ENCODE measurements at regions not wholly inside any gene's neighbourhood (a gene's known extent, or its start where the extent isn't known, plus 50 kb on each side); places are given as distances from the start of the nearest gene placed in this dataset.

GRCh38 chr2:56117764-56118163 is 66.0 kb upstream of the CCDC85A start:
- Histone ChIP-seq H3K9me3 (no peaks in the 10 kb centered on the region), H3K27me3 (replicated peaks; ENCODE audit: control insufficient read depth, insufficient read depth, low read length) (no peaks in the 10 kb centered on the region), H3K4me3 (ENCODE audit: low read depth, low read length) (no peak overlapping the region), H3K36me3 (ENCODE audit: control insufficient read depth, insufficient read depth, low read length) (no peaks in the 10 kb centered on the region), H3K4me1 (no peaks in the 10 kb centered on the region)
- Mint-ChIP-seq H3K27ac (ENCODE audit: unreplicated experiment) (no peak overlapping the region), H3K36me3 (ENCODE audit: insufficient read depth, unreplicated experiment) (no peaks in the 10 kb centered on the region), H3K4me1 (ENCODE audit: low read depth, unreplicated experiment) (no peaks in the 10 kb centered on the region), H3K9me3 (ENCODE audit: unreplicated experiment) (no peaks in the 10 kb centered on the region), H3K4me3 (ENCODE audit: unreplicated experiment) (no peak overlapping the region), H3K27me3 (ENCODE audit: insufficient read depth, unreplicated experiment) (no peaks in the 10 kb centered on the region)
- ChIA-PET POLR2A (no interaction called here), CTCF (interaction anchor here (1.0 kb wide), 1 partner anchor 40 kb away, joined by 3 read pairs; no protein-coding TSS in a partner anchor)
- no peak for DNase-seq
- BruUV-seq (replicated peaks): no TSS peak
- intact Hi-C loops (cut with micrococcal nuclease; ENCODE audit: unreplicated experiment): no loop called here
- TF ChIP-seq CTCF (IDR thresholded peaks at IDR 0.05; ENCODE audit: insufficient read depth in 1 of 2, low read depth in 1 of 2, low read length in 1 of 2, severe bottlenecking in 1 of 2, unreplicated experiment in 1 of 2): no peak

GRCh38 chr2:56118474-56118873 is 65.3 kb upstream of the CCDC85A start:
- no peaks in the 10 kb centered on the region for H3K27me3 Mint-ChIP-seq (ENCODE audit: insufficient read depth, unreplicated experiment)
- H3K4me3 Mint-ChIP-seq (ENCODE audit: unreplicated experiment): no peak overlapping the region
- no peaks in the 10 kb centered on the region for H3K4me1 Mint-ChIP-seq (ENCODE audit: low read depth, unreplicated experiment)
- BruUV-seq (replicated peaks): no TSS peak
- H3K4me3 ChIP-seq (ENCODE audit: low read depth, low read length): no peak overlapping the region
- H3K27ac Mint-ChIP-seq (ENCODE audit: unreplicated experiment): no peak overlapping the region
- no peaks in the 10 kb centered on the region for H3K9me3 Mint-ChIP-seq (ENCODE audit: unreplicated experiment)
- intact Hi-C loops (cut with micrococcal nuclease; ENCODE audit: unreplicated experiment): no loop called here
- H3K4me1 ChIP-seq: no peaks in the 10 kb centered on the region
- CTCF ChIA-PET: no interaction called here
- no peak for DNase-seq
- H3K36me3 ChIP-seq (ENCODE audit: control insufficient read depth, insufficient read depth, low read length): no peaks in the 10 kb centered on the region
- no peaks in the 10 kb centered on the region for H3K36me3 Mint-ChIP-seq (ENCODE audit: insufficient read depth, unreplicated experiment)
- no peaks in the 10 kb centered on the region for H3K9me3 ChIP-seq
- POLR2A ChIA-PET: no interaction called here
- TF ChIP-seq CTCF (IDR thresholded peaks at IDR 0.05; ENCODE audit: insufficient read depth in 1 of 2, low read depth in 1 of 2, low read length in 1 of 2, severe bottlenecking in 1 of 2, unreplicated experiment in 1 of 2): no peak
- H3K27me3 ChIP-seq (replicated peaks; ENCODE audit: control insufficient read depth, insufficient read depth, low read length): no peaks in the 10 kb centered on the region

DNA sequence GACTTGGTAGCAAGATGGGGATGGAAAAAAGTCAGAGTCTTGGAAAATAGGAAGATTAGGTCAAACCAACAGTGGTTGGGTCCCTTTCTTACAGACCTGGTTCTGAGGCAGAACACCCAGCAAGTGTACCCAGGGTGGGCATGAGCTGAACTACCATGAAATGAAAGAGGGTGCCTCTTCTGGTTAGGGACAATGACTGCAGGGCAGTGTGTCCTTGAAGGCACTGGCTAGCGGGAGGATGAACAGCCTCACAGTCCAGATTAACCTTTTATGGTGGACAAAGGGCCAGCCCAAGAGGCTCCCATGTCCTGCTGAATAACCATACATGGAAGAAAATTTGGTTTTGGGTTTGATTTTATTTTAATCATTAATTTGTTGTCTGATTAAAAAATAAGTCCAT is 61.8 kb upstream of the CCDC85A start:
- Mint-ChIP-seq H3K27ac (ENCODE audit: unreplicated experiment) (no peak overlapping the region), H3K4me1 (ENCODE audit: low read depth, unreplicated experiment) (no peaks in the 10 kb centered on the region), H3K36me3 (ENCODE audit: insufficient read depth, unreplicated experiment) (no peaks in the 10 kb centered on the region), H3K4me3 (ENCODE audit: unreplicated experiment) (no peak overlapping the region), H3K27me3 (ENCODE audit: insufficient read depth, unreplicated experiment) (peaks cover 2% of the 10 kb centered on the region), H3K9me3 (ENCODE audit: unreplicated experiment) (no peaks in the 10 kb centered on the region)
- Histone ChIP-seq H3K4me1 (no peaks in the 10 kb centered on the region), H3K27me3 (replicated peaks; ENCODE audit: control insufficient read depth, insufficient read depth, low read length) (no peaks in the 10 kb centered on the region), H3K4me3 (ENCODE audit: low read depth, low read length) (no peak overlapping the region), H3K9me3 (no peaks in the 10 kb centered on the region), H3K36me3 (ENCODE audit: control insufficient read depth, insufficient read depth, low read length) (no peaks in the 10 kb centered on the region)
- CTCF ChIA-PET: interaction anchor here (1.0 kb wide), 1 partner anchor 45 kb away, joined by 4 read pairs; no protein-coding TSS in a partner anchor
- no TSS peak for BruUV-seq (replicated peaks)
- TF ChIP-seq CTCF (IDR thresholded peaks at IDR 0.05; ENCODE audit: insufficient read depth in 1 of 2, low read depth in 1 of 2, low read length in 1 of 2, severe bottlenecking in 1 of 2, unreplicated experiment in 1 of 2): no peak
- POLR2A ChIA-PET: no interaction called here
- intact Hi-C loops (cut with micrococcal nuclease; ENCODE audit: unreplicated experiment): no loop called here
- no peak for DNase-seq
